ENCODE measurements at regions not wholly inside any gene's neighbourhood (a gene's known extent, or its start where the extent isn't known, plus 50 kb on each side); places are given as distances from the start of the nearest gene placed in this dataset.

DNA sequence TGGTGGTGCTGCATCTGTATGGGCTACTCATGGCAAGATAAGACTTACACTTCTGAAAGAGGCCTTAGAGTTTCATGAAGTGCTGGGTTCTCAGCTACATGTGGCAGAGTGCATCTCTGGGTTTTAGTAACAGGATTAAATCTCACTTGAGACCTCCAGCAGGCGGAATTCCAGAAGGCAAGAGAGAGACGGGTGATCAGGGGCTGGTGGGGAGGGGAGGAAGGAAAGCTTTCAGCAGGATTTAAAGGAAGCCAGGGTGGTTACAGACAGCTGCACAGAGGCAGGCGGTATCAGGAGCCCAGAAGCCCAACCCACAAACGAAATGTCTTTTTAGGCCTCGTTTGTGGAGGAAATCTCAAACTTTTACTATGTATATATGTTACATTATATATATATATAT, 56.2 kb upstream of the CD82 start:
- H3K27me3 ChIP-seq (replicated peaks; ENCODE audit: insufficient read depth, low read depth, low read length, poor library complexity), result no peaks in the 10 kb centered on the region
- intact Hi-C loops (cut with micrococcal nuclease; ENCODE audit: unreplicated experiment), result no loop called here
- H3K9me3 ChIP-seq (ENCODE audit: low read depth, low read length, poor library complexity, severe bottlenecking), result no peaks in the 10 kb centered on the region
- peak; percentile 66 for DNase-seq (ENCODE audit: low spot score)
- peaks cover 6% of the 10 kb centered on the region for H3K4me1 ChIP-seq (ENCODE audit: insufficient read depth, low read length, poor library complexity, severe bottlenecking)
- peak overlapping the region; percentile 0 for H3K27ac ChIP-seq (ENCODE audit: low read depth, low read length, poor library complexity, severe bottlenecking)
- TF ChIP-seq, protein P1, sequence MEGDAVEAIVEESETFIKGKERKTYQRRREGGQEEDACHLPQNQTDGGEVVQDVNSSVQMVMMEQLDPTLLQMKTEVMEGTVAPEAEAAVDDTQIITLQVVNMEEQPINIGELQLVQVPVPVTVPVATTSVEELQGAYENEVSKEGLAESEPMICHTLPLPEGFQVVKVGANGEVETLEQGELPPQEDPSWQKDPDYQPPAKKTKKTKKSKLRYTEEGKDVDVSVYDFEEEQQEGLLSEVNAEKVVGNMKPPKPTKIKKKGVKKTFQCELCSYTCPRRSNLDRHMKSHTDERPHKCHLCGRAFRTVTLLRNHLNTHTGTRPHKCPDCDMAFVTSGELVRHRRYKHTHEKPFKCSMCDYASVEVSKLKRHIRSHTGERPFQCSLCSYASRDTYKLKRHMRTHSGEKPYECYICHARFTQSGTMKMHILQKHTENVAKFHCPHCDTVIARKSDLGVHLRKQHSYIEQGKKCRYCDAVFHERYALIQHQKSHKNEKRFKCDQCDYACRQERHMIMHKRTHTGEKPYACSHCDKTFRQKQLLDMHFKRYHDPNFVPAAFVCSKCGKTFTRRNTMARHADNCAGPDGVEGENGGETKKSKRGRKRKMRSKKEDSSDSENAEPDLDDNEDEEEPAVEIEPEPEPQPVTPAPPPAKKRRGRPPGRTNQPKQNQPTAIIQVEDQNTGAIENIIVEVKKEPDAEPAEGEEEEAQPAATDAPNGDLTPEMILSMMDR (conservative IDR thresholded peaks at IDR 0.05; ENCODE audit: low read depth, low read length), result no peak
- no peak for TF ChIP-seq EZH2 (IDR thresholded peaks at IDR 0.05; ENCODE audit: borderline replicate concordance, low read depth, low read length, poor library complexity, severe bottlenecking)
- POLR2A ChIA-PET (ENCODE audit: low non-redundant PET), result no interaction called here
- no TSS peak for BruUV-seq (replicated peaks)
- H3K4me3 ChIP-seq (ENCODE audit: low read depth, low read length, poor library complexity, severe bottlenecking), result no peak overlapping the region
- no peaks in the 10 kb centered on the region for H3K36me3 ChIP-seq (ENCODE audit: insufficient read depth, low read length, poor library complexity, severe bottlenecking)
- CTCF ChIA-PET, result no interaction called here

DNA sequence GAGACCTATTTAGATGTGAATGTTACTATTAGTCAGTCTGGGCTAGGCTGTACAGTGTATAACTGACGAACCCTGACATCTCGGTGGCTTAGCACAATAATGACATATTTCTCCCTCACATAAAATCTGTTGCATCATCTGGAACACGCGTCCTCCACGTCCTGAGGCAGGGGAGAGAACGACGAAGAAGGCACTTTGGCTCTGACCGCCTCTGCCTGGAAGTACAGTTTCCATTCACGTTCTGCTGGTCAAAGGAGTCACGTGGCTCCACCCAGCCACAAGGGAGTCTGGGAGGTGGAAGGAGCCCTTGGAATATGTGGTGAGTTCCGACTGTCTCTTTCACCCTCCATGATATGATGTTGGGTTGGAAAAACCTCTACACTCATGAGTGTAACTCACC, 55.1 kb upstream of the CD82 start:
- intact Hi-C loops (cut with micrococcal nuclease; ENCODE audit: unreplicated experiment), result no loop called here
- ChIA-PET POLR2A (ENCODE audit: low non-redundant PET) (interaction anchor here (0.6 kb wide), 1 partner anchor 386 kb away, joined by 11 read pairs; no protein-coding TSS in a partner anchor), CTCF (interaction anchor here (0.6 kb wide), 1 partner anchor 15 kb away, joined by 3 read pairs; no protein-coding TSS in a partner anchor)
- BruUV-seq (replicated peaks), result no TSS peak
- TF ChIP-seq EZH2 (IDR thresholded peaks at IDR 0.05; ENCODE audit: borderline replicate concordance, low read depth, low read length, poor library complexity, severe bottlenecking), result no peak
- TF ChIP-seq, protein P1 (conservative IDR thresholded peaks at IDR 0.05; ENCODE audit: low read depth, low read length), result no peak
- no peak overlapping the region for H3K27ac ChIP-seq (ENCODE audit: low read depth, low read length, poor library complexity, severe bottlenecking)
- H3K36me3 ChIP-seq (ENCODE audit: insufficient read depth, low read length, poor library complexity, severe bottlenecking), result no peaks in the 10 kb centered on the region
- H3K27me3 ChIP-seq (replicated peaks; ENCODE audit: insufficient read depth, low read depth, low read length, poor library complexity), result no peaks in the 10 kb centered on the region
- DNase-seq (ENCODE audit: low spot score), result no peak
- H3K4me3 ChIP-seq (ENCODE audit: low read depth, low read length, poor library complexity, severe bottlenecking), result no peak overlapping the region
- H3K9me3 ChIP-seq (ENCODE audit: low read depth, low read length, poor library complexity, severe bottlenecking), result no peaks in the 10 kb centered on the region
- peaks cover 6% of the 10 kb centered on the region for H3K4me1 ChIP-seq (ENCODE audit: insufficient read depth, low read length, poor library complexity, severe bottlenecking)

DNA sequence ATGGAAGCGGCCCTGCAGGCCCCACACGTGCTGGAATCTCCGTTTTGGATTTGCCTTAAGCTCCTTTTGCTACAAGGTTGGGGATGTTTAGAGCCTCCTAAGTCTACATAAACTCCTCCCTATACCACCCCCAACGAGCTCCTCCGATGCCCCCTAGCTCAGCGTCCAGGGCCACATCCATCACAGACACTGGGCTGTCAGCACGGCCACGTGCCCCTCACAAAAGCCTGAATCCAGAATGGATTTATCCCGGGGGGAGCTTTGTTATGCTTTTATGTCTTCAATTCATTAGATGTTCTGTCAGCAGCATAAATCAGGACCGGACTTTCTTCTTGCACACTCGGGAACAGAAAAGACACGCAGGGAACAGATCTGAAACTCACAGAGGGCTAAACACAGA, 52.6 kb upstream of the CD82 start:
- H3K27ac ChIP-seq (ENCODE audit: low read depth, low read length, poor library complexity, severe bottlenecking), result no peak overlapping the region
- intact Hi-C loops (cut with micrococcal nuclease; ENCODE audit: unreplicated experiment), result no loop called here
- DNase-seq (ENCODE audit: low spot score), result no peak

More for the DNA sequence above, 52.6 kb upstream of the CD82 start:
- Histone ChIP-seq H3K9me3 (ENCODE audit: low read depth, low read length, poor library complexity, severe bottlenecking) (no peaks in the 10 kb centered on the region), H3K4me1 (ENCODE audit: insufficient read depth, low read length, poor library complexity, severe bottlenecking) (peaks cover 6% of the 10 kb centered on the region), H3K27me3 (replicated peaks; ENCODE audit: insufficient read depth, low read depth, low read length, poor library complexity) (no peaks in the 10 kb centered on the region), H3K4me3 (ENCODE audit: low read depth, low read length, poor library complexity, severe bottlenecking) (no peak overlapping the region), H3K36me3 (ENCODE audit: insufficient read depth, low read length, poor library complexity, severe bottlenecking) (no peaks in the 10 kb centered on the region)
- no TSS peak for BruUV-seq (replicated peaks)
- no peak for TF ChIP-seq EZH2 (IDR thresholded peaks at IDR 0.05; ENCODE audit: borderline replicate concordance, low read depth, low read length, poor library complexity, severe bottlenecking)
- TF ChIP-seq, protein P1 (conservative IDR thresholded peaks at IDR 0.05; ENCODE audit: low read depth, low read length), result no peak
- CTCF ChIA-PET, result interaction anchor here (0.7 kb wide), 1 partner anchor 11 kb away, joined by 6 read pairs; no protein-coding TSS in a partner anchor
- POLR2A ChIA-PET (ENCODE audit: low non-redundant PET), result no interaction called here
